Breast epithelium (tissue), 3 donors: ENCODE measurements at regions not wholly inside any gene's neighbourhood (a gene's known extent, or its start where the extent isn't known, plus 50 kb on each side); places are given as distances from the start of the nearest gene placed in this dataset.

Experiments
- POLR2A ChIP-seq: fragments of 450-650 bp; IDR thresholded peaks from one replicate; pipeline ENCODE4 v1.6.1; 2016; ENCODE audit warnings: antibody characterized with exemption, mild to moderate bottlenecking, moderate library complexity
- TF ChIP-seq, protein P1 (sequence below), 3 donors: fragments of 450-650 bp; IDR thresholded peaks; one replicate each; pipeline ENCODE4 v1.5.1; 2016 to 2017; ENCODE audit warnings: antibody characterized with exemption in 3 of 3, mild to moderate bottlenecking in 3 of 3, moderate library complexity in 3 of 3

DNA sequence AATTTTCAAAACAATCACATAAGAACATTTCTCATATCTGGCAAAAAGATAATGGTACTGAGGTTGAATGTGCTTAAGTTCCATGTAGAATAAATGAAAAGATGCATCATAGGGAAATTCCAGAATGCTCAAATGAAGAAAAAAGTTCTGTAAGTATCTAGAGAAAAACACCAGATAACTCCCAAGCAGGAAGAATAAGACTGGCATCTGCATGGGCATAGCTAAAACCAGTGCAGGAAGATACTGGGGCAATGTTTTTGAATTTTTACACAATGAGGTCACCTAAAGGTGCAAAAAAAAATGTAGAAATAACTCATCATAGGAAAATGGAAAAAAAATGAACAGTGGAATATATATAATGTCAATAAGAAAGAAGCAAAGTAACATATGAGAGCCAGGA is 275.2 kb downstream of the BAMBI start:
- TF ChIP-seq, protein P1, sequence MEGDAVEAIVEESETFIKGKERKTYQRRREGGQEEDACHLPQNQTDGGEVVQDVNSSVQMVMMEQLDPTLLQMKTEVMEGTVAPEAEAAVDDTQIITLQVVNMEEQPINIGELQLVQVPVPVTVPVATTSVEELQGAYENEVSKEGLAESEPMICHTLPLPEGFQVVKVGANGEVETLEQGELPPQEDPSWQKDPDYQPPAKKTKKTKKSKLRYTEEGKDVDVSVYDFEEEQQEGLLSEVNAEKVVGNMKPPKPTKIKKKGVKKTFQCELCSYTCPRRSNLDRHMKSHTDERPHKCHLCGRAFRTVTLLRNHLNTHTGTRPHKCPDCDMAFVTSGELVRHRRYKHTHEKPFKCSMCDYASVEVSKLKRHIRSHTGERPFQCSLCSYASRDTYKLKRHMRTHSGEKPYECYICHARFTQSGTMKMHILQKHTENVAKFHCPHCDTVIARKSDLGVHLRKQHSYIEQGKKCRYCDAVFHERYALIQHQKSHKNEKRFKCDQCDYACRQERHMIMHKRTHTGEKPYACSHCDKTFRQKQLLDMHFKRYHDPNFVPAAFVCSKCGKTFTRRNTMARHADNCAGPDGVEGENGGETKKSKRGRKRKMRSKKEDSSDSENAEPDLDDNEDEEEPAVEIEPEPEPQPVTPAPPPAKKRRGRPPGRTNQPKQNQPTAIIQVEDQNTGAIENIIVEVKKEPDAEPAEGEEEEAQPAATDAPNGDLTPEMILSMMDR (IDR thresholded peaks at IDR 0.05), result no peak
- TF ChIP-seq POLR2A, result no peak
